NB4 (cell line): ENCODE measurements at regions not wholly inside any gene's neighbourhood (a gene's known extent, or its start where the extent isn't known, plus 50 kb on each side); places are given as distances from the start of the nearest gene placed in this dataset.

Experiments
- DNase-seq: peaks from one replicate; pipeline ENCODE4 v3.0.0; 2010; ENCODE audit warnings: low read depth
- H3K4me3 ChIP-seq: one replicate; pipeline ENCODE4 v1.5.1; 2011; ENCODE audit warnings: mild to moderate bottlenecking, low read depth, low read length, moderate library complexity
- CTCF ChIP-seq: IDR thresholded peaks from one replicate; pipeline ENCODE4 v1.5.1; 2012; ENCODE audit warnings: low read depth, low read length
- MYC ChIP-seq: IDR thresholded peaks from 2 replicates; pipeline ENCODE4 v1.6.1; 2011; ENCODE audit warnings: low read depth, low read length
- POLR2A ChIP-seq: IDR thresholded peaks from 2 replicates; pipeline ENCODE4 v1.6.1; 2011; ENCODE audit warnings: mild to moderate bottlenecking; ENCODE audit not compliant: insufficient read length; ENCODE audit errors: extremely low read depth
- TF ChIP-seq, protein P1 (sequence below): IDR thresholded peaks from 2 replicates; pipeline ENCODE4 v1.6.1; 2011; ENCODE audit warnings: low read depth, low read length

- H3K4me3 ChIP-seq: no peak overlapping the region
- TF ChIP-seq CTCF (no peak), MYC (no peak), POLR2A (no peak)
- TF ChIP-seq, protein P1, sequence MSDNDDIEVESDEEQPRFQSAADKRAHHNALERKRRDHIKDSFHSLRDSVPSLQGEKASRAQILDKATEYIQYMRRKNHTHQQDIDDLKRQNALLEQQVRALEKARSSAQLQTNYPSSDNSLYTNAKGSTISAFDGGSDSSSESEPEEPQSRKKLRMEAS: no peak
- no peak for DNase-seq
Observed at GRCh38 chr3:99394831-99395778, 243.3 kb upstream of the COL8A1 start.

GRCh38 chr3:99393961-99394360 lies 244.4 kb upstream of the COL8A1 start:
- H3K4me3 ChIP-seq: no peak overlapping the region
- no peak for DNase-seq
- no peak for TF ChIP-seq POLR2A
- TF ChIP-seq MYC: no peak
- TF ChIP-seq, protein P1: no peak
- TF ChIP-seq CTCF: no peak

GRCh38 chr3:99388780-99389179 lies 249.6 kb upstream of the COL8A1 start:
- no peak overlapping the region for H3K4me3 ChIP-seq
- TF ChIP-seq, protein P1: no peak
- TF ChIP-seq CTCF: no peak
- DNase-seq: no peak

DNA sequence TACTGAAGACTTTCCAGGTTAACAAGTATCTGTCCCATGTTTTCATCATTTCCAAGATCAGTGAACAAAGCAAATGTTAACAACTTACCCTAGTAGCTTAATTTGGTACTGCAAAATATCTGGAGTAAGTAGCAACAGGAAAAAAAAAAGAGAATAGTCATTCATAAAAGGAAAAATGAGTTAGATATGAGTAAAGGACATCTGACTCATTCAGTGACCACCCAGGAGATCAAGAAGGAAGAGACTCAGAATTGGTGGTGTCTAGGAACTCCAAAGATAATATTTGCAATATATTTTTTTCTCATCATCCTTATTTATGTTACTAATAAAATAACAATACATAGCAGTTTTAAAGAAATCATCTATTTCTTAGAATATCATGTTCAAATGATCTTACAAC lies 253.8 kb upstream of the COL8A1 start:
- no peak for DNase-seq
- H3K4me3 ChIP-seq: no peak overlapping the region
- TF ChIP-seq MYC: no peak
- no peak for TF ChIP-seq POLR2A
- no peak for TF ChIP-seq CTCF
- TF ChIP-seq, protein P1: no peak

- no peak for DNase-seq
- no peak overlapping the region for H3K4me3 ChIP-seq
- TF ChIP-seq MYC: no peak
- TF ChIP-seq, protein P1: no peak
- no peak for TF ChIP-seq POLR2A
- TF ChIP-seq CTCF: no peak
Observed at GRCh38 chr3:99376926-99377325, 261.5 kb upstream of the COL8A1 start.
